ENCODE measurements at regions not wholly inside any gene's neighbourhood (a gene's known extent, or its start where the extent isn't known, plus 50 kb on each side); places are given as distances from the start of the nearest gene placed in this dataset.

DNA sequence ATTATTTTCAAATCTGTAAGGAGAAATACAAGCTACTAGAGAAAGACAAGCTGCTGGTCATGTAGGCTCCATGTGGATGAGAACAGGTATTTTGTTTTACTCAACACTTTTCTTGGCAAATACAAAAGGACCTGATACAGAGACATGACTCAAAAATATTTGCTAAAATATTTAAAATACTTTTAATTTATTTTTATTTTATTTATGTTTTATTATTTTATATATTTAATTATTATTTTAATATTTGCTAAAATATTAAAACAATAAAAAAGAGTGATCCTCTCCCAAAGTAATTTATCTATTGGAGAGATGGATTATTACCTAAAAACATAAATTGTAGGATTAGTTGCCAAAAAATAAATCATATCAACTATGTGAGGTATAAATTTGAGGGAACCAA is 808.9 kb upstream of the SEL1L start:
- no peaks in the 10 kb centered on the region for H3K4me1 Mint-ChIP-seq
- no peak for TF ChIP-seq JUNB (IDR thresholded peaks at IDR 0.05; ENCODE audit: unreplicated experiment)
- TF ChIP-seq, protein P1, sequence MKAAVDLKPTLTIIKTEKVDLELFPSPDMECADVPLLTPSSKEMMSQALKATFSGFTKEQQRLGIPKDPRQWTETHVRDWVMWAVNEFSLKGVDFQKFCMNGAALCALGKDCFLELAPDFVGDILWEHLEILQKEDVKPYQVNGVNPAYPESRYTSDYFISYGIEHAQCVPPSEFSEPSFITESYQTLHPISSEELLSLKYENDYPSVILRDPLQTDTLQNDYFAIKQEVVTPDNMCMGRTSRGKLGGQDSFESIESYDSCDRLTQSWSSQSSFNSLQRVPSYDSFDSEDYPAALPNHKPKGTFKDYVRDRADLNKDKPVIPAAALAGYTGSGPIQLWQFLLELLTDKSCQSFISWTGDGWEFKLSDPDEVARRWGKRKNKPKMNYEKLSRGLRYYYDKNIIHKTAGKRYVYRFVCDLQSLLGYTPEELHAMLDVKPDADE (IDR thresholded peaks at IDR 0.05), result no peak
- TF ChIP-seq, protein P2, sequence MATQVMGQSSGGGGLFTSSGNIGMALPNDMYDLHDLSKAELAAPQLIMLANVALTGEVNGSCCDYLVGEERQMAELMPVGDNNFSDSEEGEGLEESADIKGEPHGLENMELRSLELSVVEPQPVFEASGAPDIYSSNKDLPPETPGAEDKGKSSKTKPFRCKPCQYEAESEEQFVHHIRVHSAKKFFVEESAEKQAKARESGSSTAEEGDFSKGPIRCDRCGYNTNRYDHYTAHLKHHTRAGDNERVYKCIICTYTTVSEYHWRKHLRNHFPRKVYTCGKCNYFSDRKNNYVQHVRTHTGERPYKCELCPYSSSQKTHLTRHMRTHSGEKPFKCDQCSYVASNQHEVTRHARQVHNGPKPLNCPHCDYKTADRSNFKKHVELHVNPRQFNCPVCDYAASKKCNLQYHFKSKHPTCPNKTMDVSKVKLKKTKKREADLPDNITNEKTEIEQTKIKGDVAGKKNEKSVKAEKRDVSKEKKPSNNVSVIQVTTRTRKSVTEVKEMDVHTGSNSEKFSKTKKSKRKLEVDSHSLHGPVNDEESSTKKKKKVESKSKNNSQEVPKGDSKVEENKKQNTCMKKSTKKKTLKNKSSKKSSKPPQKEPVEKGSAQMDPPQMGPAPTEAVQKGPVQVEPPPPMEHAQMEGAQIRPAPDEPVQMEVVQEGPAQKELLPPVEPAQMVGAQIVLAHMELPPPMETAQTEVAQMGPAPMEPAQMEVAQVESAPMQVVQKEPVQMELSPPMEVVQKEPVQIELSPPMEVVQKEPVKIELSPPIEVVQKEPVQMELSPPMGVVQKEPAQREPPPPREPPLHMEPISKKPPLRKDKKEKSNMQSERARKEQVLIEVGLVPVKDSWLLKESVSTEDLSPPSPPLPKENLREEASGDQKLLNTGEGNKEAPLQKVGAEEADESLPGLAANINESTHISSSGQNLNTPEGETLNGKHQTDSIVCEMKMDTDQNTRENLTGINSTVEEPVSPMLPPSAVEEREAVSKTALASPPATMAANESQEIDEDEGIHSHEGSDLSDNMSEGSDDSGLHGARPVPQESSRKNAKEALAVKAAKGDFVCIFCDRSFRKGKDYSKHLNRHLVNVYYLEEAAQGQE (IDR thresholded peaks at IDR 0.05; ENCODE audit: unreplicated experiment), result no peak
- no peak for TF ChIP-seq CREB1 (CRISPR knock-in tag; IDR thresholded peaks at IDR 0.05; ENCODE audit: low read depth)
- TF ChIP-seq STAT1 (IDR thresholded peaks at IDR 0.05; ENCODE audit: unreplicated experiment), result no peak
- TF ChIP-seq, protein P3, sequence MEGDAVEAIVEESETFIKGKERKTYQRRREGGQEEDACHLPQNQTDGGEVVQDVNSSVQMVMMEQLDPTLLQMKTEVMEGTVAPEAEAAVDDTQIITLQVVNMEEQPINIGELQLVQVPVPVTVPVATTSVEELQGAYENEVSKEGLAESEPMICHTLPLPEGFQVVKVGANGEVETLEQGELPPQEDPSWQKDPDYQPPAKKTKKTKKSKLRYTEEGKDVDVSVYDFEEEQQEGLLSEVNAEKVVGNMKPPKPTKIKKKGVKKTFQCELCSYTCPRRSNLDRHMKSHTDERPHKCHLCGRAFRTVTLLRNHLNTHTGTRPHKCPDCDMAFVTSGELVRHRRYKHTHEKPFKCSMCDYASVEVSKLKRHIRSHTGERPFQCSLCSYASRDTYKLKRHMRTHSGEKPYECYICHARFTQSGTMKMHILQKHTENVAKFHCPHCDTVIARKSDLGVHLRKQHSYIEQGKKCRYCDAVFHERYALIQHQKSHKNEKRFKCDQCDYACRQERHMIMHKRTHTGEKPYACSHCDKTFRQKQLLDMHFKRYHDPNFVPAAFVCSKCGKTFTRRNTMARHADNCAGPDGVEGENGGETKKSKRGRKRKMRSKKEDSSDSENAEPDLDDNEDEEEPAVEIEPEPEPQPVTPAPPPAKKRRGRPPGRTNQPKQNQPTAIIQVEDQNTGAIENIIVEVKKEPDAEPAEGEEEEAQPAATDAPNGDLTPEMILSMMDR (conservative IDR thresholded peaks at IDR 0.05; ENCODE audit: low read depth in 2 of 2), result no peak
- TF ChIP-seq, protein P4, sequence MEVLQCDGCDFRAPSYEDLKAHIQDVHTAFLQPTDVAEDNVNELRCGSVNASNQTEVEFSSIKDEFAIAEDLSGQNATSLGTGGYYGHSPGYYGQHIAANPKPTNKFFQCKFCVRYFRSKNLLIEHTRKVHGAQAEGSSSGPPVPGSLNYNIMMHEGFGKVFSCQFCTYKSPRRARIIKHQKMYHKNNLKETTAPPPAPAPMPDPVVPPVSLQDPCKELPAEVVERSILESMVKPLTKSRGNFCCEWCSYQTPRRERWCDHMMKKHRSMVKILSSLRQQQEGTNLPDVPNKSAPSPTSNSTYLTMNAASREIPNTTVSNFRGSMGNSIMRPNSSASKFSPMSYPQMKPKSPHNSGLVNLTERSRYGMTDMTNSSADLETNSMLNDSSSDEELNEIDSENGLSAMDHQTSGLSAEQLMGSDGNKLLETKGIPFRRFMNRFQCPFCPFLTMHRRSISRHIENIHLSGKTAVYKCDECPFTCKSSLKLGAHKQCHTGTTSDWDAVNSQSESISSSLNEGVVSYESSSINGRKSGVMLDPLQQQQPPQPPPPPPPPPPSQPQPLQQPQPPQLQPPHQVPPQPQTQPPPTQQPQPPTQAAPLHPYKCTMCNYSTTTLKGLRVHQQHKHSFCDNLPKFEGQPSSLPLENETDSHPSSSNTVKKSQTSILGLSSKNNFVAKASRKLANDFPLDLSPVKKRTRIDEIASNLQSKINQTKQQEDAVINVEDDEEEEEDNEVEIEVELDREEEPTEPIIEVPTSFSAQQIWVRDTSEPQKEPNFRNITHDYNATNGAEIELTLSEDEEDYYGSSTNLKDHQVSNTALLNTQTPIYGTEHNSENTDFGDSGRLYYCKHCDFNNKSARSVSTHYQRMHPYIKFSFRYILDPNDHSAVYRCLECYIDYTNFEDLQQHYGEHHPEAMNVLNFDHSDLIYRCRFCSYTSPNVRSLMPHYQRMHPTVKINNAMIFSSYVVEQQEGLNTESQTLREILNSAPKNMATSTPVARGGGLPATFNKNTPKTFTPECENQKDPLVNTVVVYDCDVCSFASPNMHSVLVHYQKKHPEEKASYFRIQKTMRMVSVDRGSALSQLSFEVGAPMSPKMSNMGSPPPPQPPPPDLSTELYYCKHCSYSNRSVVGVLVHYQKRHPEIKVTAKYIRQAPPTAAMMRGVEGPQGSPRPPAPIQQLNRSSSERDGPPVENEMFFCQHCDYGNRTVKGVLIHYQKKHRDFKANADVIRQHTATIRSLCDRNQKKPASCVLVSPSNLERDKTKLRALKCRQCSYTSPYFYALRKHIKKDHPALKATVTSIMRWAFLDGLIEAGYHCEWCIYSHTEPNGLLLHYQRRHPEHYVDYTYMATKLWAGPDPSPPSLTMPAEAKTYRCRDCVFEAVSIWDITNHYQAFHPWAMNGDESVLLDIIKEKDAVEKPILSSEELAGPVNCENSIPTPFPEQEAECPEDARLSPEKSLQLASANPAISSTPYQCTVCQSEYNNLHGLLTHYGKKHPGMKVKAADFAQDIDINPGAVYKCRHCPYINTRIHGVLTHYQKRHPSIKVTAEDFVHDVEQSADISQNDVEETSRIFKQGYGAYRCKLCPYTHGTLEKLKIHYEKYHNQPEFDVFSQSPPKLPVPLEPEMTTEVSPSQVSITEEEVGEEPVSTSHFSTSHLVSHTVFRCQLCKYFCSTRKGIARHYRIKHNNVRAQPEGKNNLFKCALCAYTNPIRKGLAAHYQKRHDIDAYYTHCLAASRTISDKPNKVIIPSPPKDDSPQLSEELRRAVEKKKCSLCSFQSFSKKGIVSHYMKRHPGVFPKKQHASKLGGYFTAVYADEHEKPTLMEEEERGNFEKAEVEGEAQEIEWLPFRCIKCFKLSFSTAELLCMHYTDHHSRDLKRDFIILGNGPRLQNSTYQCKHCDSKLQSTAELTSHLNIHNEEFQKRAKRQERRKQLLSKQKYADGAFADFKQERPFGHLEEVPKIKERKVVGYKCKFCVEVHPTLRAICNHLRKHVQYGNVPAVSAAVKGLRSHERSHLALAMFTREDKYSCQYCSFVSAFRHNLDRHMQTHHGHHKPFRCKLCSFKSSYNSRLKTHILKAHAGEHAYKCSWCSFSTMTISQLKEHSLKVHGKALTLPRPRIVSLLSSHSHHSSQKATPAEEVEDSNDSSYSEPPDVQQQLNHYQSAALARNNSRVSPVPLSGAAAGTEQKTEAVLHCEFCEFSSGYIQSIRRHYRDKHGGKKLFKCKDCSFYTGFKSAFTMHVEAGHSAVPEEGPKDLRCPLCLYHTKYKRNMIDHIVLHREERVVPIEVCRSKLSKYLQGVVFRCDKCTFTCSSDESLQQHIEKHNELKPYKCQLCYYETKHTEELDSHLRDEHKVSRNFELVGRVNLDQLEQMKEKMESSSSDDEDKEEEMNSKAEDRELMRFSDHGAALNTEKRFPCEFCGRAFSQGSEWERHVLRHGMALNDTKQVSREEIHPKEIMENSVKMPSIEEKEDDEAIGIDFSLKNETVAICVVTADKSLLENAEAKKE (CRISPR knock-in tag; IDR thresholded peaks at IDR 0.05), result no peak
- no peak for TF ChIP-seq ZNF331 (CRISPR knock-in tag; IDR thresholded peaks at IDR 0.05; ENCODE audit: low read depth)
- no peaks in the 10 kb centered on the region for H4K20me1 ChIP-seq (replicated peaks; ENCODE audit: insufficient read depth)
- DNase-seq (ENCODE audit: low spot score) (no peak), ATAC-seq (no peak)
- H3K4me3 ChIP-seq, result no peak overlapping the region
- H2AFZ ChIP-seq, result no peak overlapping the region
- H3K27ac ChIP-seq (ENCODE audit: low read depth), result no peak overlapping the region
- peaks cover 94% of the 10 kb centered on the region for H3K9me3 Mint-ChIP-seq
- H3K36me3 Mint-ChIP-seq (ENCODE audit: low read depth), result peaks cover 14% of the 10 kb centered on the region; the same call in 2 of the 3 replicates
- peaks cover 2% of the 10 kb centered on the region for H3K27me3 Mint-ChIP-seq (ENCODE audit: insufficient read depth, low read depth, poor library complexity)
- 0 out of 2 replicates have a peak, but pooled peaks cover 3% of the 10 kb centered on the region for H3K9me2 ChIP-seq (ENCODE audit: insufficient read depth)
- H3K79me2 ChIP-seq (replicated peaks; ENCODE audit: insufficient read depth), result no peaks in the 10 kb centered on the region
- H3K27ac Mint-ChIP-seq, result no peak overlapping the region
- H3K36me3 ChIP-seq (ENCODE audit: insufficient read depth), result no peaks in the 10 kb centered on the region
- H3K4me3 Mint-ChIP-seq, result no peak overlapping the region
- H3K4me2 ChIP-seq, result no peak overlapping the region
- H3K27me3 ChIP-seq (ENCODE audit: insufficient read depth), result no peaks in the 10 kb centered on the region
- H3K4me1 ChIP-seq (ENCODE audit: insufficient read depth), result no peaks in the 10 kb centered on the region
- no peaks in the 10 kb centered on the region for H3F3A ChIP-seq (replicated peaks; ENCODE audit: low read depth)

All from GM23338 (cell line).